ENCODE measurements at regions not wholly inside any gene's neighbourhood (a gene's known extent, or its start where the extent isn't known, plus 50 kb on each side); places are given as distances from the start of the nearest gene placed in this dataset.
"Not testable (repeated sequence)": the region's sequence is repeated elsewhere in the genome, so short reads cannot be mapped to it uniquely, and the experiment has no call there.

GRCh38 chr6:28841290-28841689 is 82.5 kb downstream of the TRIM27 start:
- H3K4me3 ChIP-seq (ENCODE audit: low read depth, low read length), result no peak overlapping the region
- no peak for TF ChIP-seq CTCF (IDR thresholded peaks at IDR 0.05; ENCODE audit: borderline replicate concordance, insufficient read depth, low read depth, low read length)

GRCh38 chr6:28848756-28849155 is 75.0 kb downstream of the TRIM27 start:
- H3K4me3 ChIP-seq (ENCODE audit: low read depth, low read length), result not testable (repeated sequence)
